HL-60 (cell line): ENCODE measurements at regions not wholly inside any gene's neighbourhood (a gene's known extent, or its start where the extent isn't known, plus 50 kb on each side); places are given as distances from the start of the nearest gene placed in this dataset.

ENCODE experiments used
- DNase-seq, 2 experiments: peaks; one replicate each; pipeline ENCODE4 v3.0.0-alpha.2; 2010 to 2020; ENCODE audit warnings: low read depth in 1 of 2, low spot score in 1 of 2
- H3K27ac ChIP-seq: fragments of 250-450 bp; sonication (Bioruptor Pico); replicated peaks from 2 replicates; pipeline ENCODE4 v1.5.1; 2020; ENCODE audit warnings: mild to moderate bottlenecking, moderate library complexity
- H3K27me3 ChIP-seq: fragments of 250-450 bp; sonication (Bioruptor Pico); 2 replicates; pipeline ENCODE4 v1.5.1; 2021; ENCODE audit warnings: mild to moderate bottlenecking, moderate library complexity; ENCODE audit not compliant: insufficient read depth, poor library complexity, severe bottlenecking
- H3K4me3 ChIP-seq: replicated peaks from 2 replicates; pipeline ENCODE4 v1.5.1; 2011; ENCODE audit warnings: mild to moderate bottlenecking, control low read depth, low read length; ENCODE audit not compliant: insufficient read depth
- CTCF ChIP-seq: IDR thresholded peaks from one replicate; pipeline ENCODE4 v1.5.1; 2011; ENCODE audit warnings: low read length, control low read depth, inconsistent platforms; ENCODE audit not compliant: insufficient read depth
- GABPA ChIP-seq: IDR thresholded peaks from 2 replicates; pipeline ENCODE4 v1.6.1; 2012; ENCODE audit warnings: low read depth
- POLR2AphosphoS5 ChIP-seq: IDR thresholded peaks from 2 replicates; pipeline ENCODE4 v1.6.1; 2012; ENCODE audit warnings: low read depth
- REST ChIP-seq: IDR thresholded peaks from 2 replicates; pipeline ENCODE4 v1.6.1; 2012; ENCODE audit warnings: low read depth; ENCODE audit not compliant: insufficient replicate concordance
- SPI1 ChIP-seq: IDR thresholded peaks from 2 replicates; pipeline ENCODE4 v1.6.1; 2012; ENCODE audit warnings: low read depth, mild to moderate bottlenecking, borderline replicate concordance

- no peak overlapping the region for H3K4me3 ChIP-seq
- H3K27ac ChIP-seq, result no peak overlapping the region
- no peak for TF ChIP-seq REST
- no peak for TF ChIP-seq POLR2AphosphoS5
- no peak for TF ChIP-seq SPI1
- H3K27me3 ChIP-seq, result no peaks in the 10 kb centered on the region
- no peak for DNase-seq
Observed at GRCh38 chr6:165223101-165223500, 86.3 kb downstream of the C6orf118 start.

- TF ChIP-seq SPI1, result no peak
- no peak for TF ChIP-seq POLR2AphosphoS5
- no peak for TF ChIP-seq REST
- no peak for TF ChIP-seq CTCF
- no peak for TF ChIP-seq GABPA
- no peaks in the 10 kb centered on the region for H3K27me3 ChIP-seq
- no peak overlapping the region for H3K4me3 ChIP-seq
- no peak for DNase-seq
- H3K27ac ChIP-seq, result no peak overlapping the region
Observed at GRCh38 chr6:165222315-165223025, 86.9 kb downstream of the C6orf118 start.

- TF ChIP-seq REST (no peak), CTCF (no peak), POLR2AphosphoS5 (no peak), SPI1 (no peak), GABPA (no peak)
- H3K4me3 ChIP-seq, result no peak overlapping the region
- no peak overlapping the region for H3K27ac ChIP-seq
- DNase-seq, result no peak
- no peaks in the 10 kb centered on the region for H3K27me3 ChIP-seq
Observed at GRCh38 chr6:165220045-165220444, 89.4 kb downstream of the C6orf118 start.
